Fibroblast of lung (primary cell): ENCODE measurements at regions not wholly inside any gene's neighbourhood (a gene's known extent, or its start where the extent isn't known, plus 50 kb on each side); places are given as distances from the start of the nearest gene placed in this dataset.

Experiments
- EZH2 ChIP-seq: IDR thresholded peaks from 2 replicates; pipeline ENCODE4 v1.5.1; 2012; ENCODE audit warnings: low read length, control low read depth, mild to moderate bottlenecking; ENCODE audit errors: missing control alignments
- TF ChIP-seq, protein P1 (sequence below), 2 donors: IDR thresholded peaks in 1 of 2; conservative IDR thresholded peaks in 1 of 2; 1 replicate in 1 of 2; 2 replicates in 1 of 2; pipeline ENCODE4 v1.5.1; 2011 to 2012; ENCODE audit warnings: low read length in 2 of 2, control low read depth in 1 of 2, inconsistent platforms in 1 of 2, low read depth in 1 of 2, mild to moderate bottlenecking in 1 of 2

DNA sequence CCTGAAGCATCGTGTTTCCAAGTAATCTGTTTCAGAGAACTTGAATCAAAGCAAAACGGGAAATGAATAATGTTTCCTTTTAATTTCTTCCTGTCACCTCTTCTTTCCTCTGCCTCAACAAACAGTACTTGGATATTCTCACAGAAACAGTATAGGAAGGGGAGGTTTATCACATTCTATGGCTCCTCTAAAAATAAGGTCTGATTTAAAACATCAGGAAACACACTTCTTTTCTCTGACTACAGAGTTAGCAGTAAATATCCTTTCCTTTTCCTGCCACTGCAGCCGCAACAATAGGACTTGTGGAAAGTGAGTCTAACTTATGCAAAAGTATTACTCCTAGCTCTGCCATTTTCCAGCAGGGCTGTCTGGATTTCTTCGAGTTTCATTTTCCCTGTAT, 62.3 kb downstream of the CH25H start:
- TF ChIP-seq, protein P1, sequence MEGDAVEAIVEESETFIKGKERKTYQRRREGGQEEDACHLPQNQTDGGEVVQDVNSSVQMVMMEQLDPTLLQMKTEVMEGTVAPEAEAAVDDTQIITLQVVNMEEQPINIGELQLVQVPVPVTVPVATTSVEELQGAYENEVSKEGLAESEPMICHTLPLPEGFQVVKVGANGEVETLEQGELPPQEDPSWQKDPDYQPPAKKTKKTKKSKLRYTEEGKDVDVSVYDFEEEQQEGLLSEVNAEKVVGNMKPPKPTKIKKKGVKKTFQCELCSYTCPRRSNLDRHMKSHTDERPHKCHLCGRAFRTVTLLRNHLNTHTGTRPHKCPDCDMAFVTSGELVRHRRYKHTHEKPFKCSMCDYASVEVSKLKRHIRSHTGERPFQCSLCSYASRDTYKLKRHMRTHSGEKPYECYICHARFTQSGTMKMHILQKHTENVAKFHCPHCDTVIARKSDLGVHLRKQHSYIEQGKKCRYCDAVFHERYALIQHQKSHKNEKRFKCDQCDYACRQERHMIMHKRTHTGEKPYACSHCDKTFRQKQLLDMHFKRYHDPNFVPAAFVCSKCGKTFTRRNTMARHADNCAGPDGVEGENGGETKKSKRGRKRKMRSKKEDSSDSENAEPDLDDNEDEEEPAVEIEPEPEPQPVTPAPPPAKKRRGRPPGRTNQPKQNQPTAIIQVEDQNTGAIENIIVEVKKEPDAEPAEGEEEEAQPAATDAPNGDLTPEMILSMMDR (conservative IDR thresholded peaks at IDR 0.05 in 1 of 2, IDR thresholded peaks at IDR 0.05 in 1 of 2; ENCODE audit: low read depth in 1 of 2, low read length in 2 of 2) = no peak
- no peak for TF ChIP-seq EZH2
